PC-9 (cell line): ENCODE measurements at regions not wholly inside any gene's neighbourhood (a gene's known extent, or its start where the extent isn't known, plus 50 kb on each side); places are given as distances from the start of the nearest gene placed in this dataset.

ENCODE experiments used
- BruUV-seq: library from RNA; stranded (reverse); fragments of 400-500 nt; replicated peaks from 2 replicates; lab custom pipeline; 2021; lab: Mats Ljungman, UMichigan
- CTCF ChIA-PET: fragments of 300-600 bp; sonication (Branson Sonifier 250); formaldehyde crosslinking; loops from one replicate; lab custom pipeline; 2022; ENCODE audit warnings: antibody characterized with exemption; lab: Charles Lee
- POLR2A ChIA-PET: fragments of 300-600 bp; sonication (Branson Sonifier 250); formaldehyde crosslinking; loops from one replicate; lab custom pipeline; 2022; ENCODE audit warnings: antibody characterized with exemption; ENCODE audit not compliant: unreplicated experiment; lab: Charles Lee
- DNase-seq, 2 experiments: peaks; one replicate each; pipeline versions ENCODE4 v3.0.0 to v3.0.0-alpha.2; 2015 to 2022; ENCODE audit warnings: mixed read lengths in 1 of 2
- H2AFZ ChIP-seq: fragments of 200-600 bp; sonication (generic); 2 replicates; pipeline ENCODE4 v1.8.1; 2017; ENCODE audit warnings: antibody characterized with exemption
- H3F3A ChIP-seq: fragments of 200-600 bp; sonication (generic); 2 replicates; pipeline ENCODE4 v1.8.1; 2017; ENCODE audit warnings: antibody characterized with exemption, mild to moderate bottlenecking, low read depth; ENCODE audit not compliant: insufficient read depth
- H3K27ac ChIP-seq: fragments of 200-600 bp; sonication (generic); 2 replicates; pipeline ENCODE4 v1.6.1; 2016; ENCODE audit warnings: mixed run types
- H3K27me3 ChIP-seq: fragments of 200-600 bp; sonication (generic); 2 replicates; pipeline ENCODE4 v1.6.1; 2016; ENCODE audit warnings: low read depth, mixed run types; ENCODE audit not compliant: insufficient read depth
- H3K36me3 ChIP-seq: fragments of 200-600 bp; sonication (generic); 2 replicates; pipeline ENCODE4 v1.6.1; 2016; ENCODE audit warnings: low read depth, mixed run types
- H3K4me1 ChIP-seq: fragments of 200-600 bp; sonication (generic); replicated peaks from 2 replicates; pipeline ENCODE4 v1.6.1; 2016; ENCODE audit warnings: mixed run types; ENCODE audit not compliant: insufficient read depth
- H3K4me2 ChIP-seq: fragments of 200-600 bp; sonication (generic); 2 replicates; pipeline ENCODE4 v1.6.1; 2017; ENCODE audit warnings: mixed run types
- H3K4me3 ChIP-seq: fragments of 200-600 bp; sonication (generic); 2 replicates; pipeline ENCODE4 v1.6.1; 2016; ENCODE audit warnings: mixed run types
- H3K79me2 ChIP-seq: fragments of 200-600 bp; sonication (generic); 2 replicates; pipeline ENCODE4 v1.6.1; 2017; ENCODE audit warnings: low read depth, mixed run types
- H3K9me2 ChIP-seq: fragments of 200-600 bp; sonication (generic); 2 replicates; pipeline ENCODE4 v1.8.1; 2017; ENCODE audit warnings: mild to moderate bottlenecking; ENCODE audit not compliant: insufficient read depth
- H3K9me3 ChIP-seq: fragments of 200-600 bp; sonication (generic); 2 replicates; pipeline ENCODE4 v1.8.1; 2016; ENCODE audit warnings: low read depth; ENCODE audit not compliant: insufficient read depth
- H4K20me1 ChIP-seq: fragments of 200-600 bp; sonication (generic); 2 replicates; pipeline ENCODE4 v1.8.1; 2017; ENCODE audit not compliant: insufficient read depth
- CTCF ChIP-seq: fragments of 200-600 bp; sonication (generic); conservative IDR thresholded peaks from 2 replicates; pipeline ENCODE4 v1.6.1; 2017; ENCODE audit warnings: mixed run types, antibody characterized with exemption, mild to moderate bottlenecking, moderate library complexity
- EZH2 ChIP-seq: fragments of 200-600 bp; sonication (generic); IDR thresholded peaks from 2 replicates; pipeline ENCODE4 v1.8.0; 2017; ENCODE audit warnings: antibody characterized with exemption, low read depth
- intact Hi-C: fragments of 100-400 bp; cut with micrococcal nuclease; formaldehyde crosslinking; loops from one replicate; pipeline ENCODE4 v1.10.0; 2022; ENCODE audit not compliant: unreplicated experiment

- Histone ChIP-seq H3F3A (no peaks in the 10 kb centered on the region), H3K9me3 (no peaks in the 10 kb centered on the region), H3K9me2 (no peaks in the 10 kb centered on the region), H3K4me2 (no peak overlapping the region), H3K4me1 (no peaks in the 10 kb centered on the region), H4K20me1 (no peaks in the 10 kb centered on the region; the same call in 1 of the 2 replicates), H2AFZ (no peak overlapping the region), H3K27ac (no peak overlapping the region), H3K79me2 (no peaks in the 10 kb centered on the region), H3K4me3 (no peak overlapping the region), H3K27me3 (peaks cover 19% of the 10 kb centered on the region), H3K36me3 (no peaks in the 10 kb centered on the region)
- no peak for DNase-seq
- no TSS peak for BruUV-seq
- no peak for TF ChIP-seq EZH2
- TF ChIP-seq CTCF: no peak
- CTCF ChIA-PET: no interaction called here
- intact Hi-C loops: no loop called here
- POLR2A ChIA-PET: no interaction called here
Observed at GRCh38 chr15:93948726-93949125, 282.6 kb upstream of the MCTP2 start.

GRCh38 chr15:93943586-93943985, 287.8 kb upstream of the MCTP2 start:
- Histone ChIP-seq H3K4me2 (no peak overlapping the region), H3K4me1 (no peaks in the 10 kb centered on the region), H3K36me3 (no peaks in the 10 kb centered on the region), H3K9me3 (no peaks in the 10 kb centered on the region), H2AFZ (no peak overlapping the region), H3K9me2 (no peaks in the 10 kb centered on the region), H4K20me1 (no peaks in the 10 kb centered on the region), H3F3A (no peaks in the 10 kb centered on the region), H3K4me3 (no peak overlapping the region), H3K27me3 (0 out of 2 replicates have a peak, but pooled peaks cover 7% of the 10 kb centered on the region), H3K79me2 (no peaks in the 10 kb centered on the region), H3K27ac (no peak overlapping the region)
- no TSS peak for BruUV-seq
- intact Hi-C loops: no loop called here
- ChIA-PET CTCF (no interaction called here), POLR2A (no interaction called here)
- no peak for DNase-seq
- no peak for TF ChIP-seq EZH2
- no peak for TF ChIP-seq CTCF

- no TSS peak for BruUV-seq
- intact Hi-C loops: no loop called here
- no peaks in the 10 kb centered on the region for H3F3A ChIP-seq
- H4K20me1 ChIP-seq: no peaks in the 10 kb centered on the region
- no peak overlapping the region for H3K4me3 ChIP-seq
- no peaks in the 10 kb centered on the region for H3K9me2 ChIP-seq
- H3K27ac ChIP-seq: no peak overlapping the region
- no peak overlapping the region for H2AFZ ChIP-seq
- H3K4me1 ChIP-seq: no peaks in the 10 kb centered on the region
- no peaks in the 10 kb centered on the region for H3K9me3 ChIP-seq
- TF ChIP-seq CTCF: no peak
- no peak for TF ChIP-seq EZH2
- DNase-seq: no peak
- H3K36me3 ChIP-seq: no peaks in the 10 kb centered on the region
- no peak overlapping the region for H3K4me2 ChIP-seq
- H3K79me2 ChIP-seq: no peaks in the 10 kb centered on the region
- H3K27me3 ChIP-seq: 0 out of 2 replicates have a peak, but pooled peaks cover 5% of the 10 kb centered on the region
- ChIA-PET POLR2A (no interaction called here), CTCF (no interaction called here)
Observed at GRCh38 chr15:93942269-93942694, 289.1 kb upstream of the MCTP2 start.
